ENCODE measurements at regions not wholly inside any gene's neighbourhood (a gene's known extent, or its start where the extent isn't known, plus 50 kb on each side); places are given as distances from the start of the nearest gene placed in this dataset.

GRCh38 chr22:25388866-25389540, 169.6 kb downstream of the CRYBB2 start:
- H3K4me1 ChIP-seq, result no peaks in the 10 kb centered on the region
- no peaks in the 10 kb centered on the region for H3K9me3 ChIP-seq
- no peak overlapping the region for H3K4me3 ChIP-seq
- H3K27me3 ChIP-seq, result no peaks in the 10 kb centered on the region
- H3K27ac ChIP-seq, result no peak overlapping the region
- no peak for DNase-seq
- intact Hi-C loops (cut with DNase I; ENCODE audit: low total_unique reads), result no loop called here
- TF ChIP-seq CTCF (IDR thresholded peaks at IDR 0.05), result no peak
- no peak for TF ChIP-seq POLR2A (IDR thresholded peaks at IDR 0.05)
- H3K36me3 ChIP-seq, result no peaks in the 10 kb centered on the region

- no peaks in the 10 kb centered on the region for H3K36me3 ChIP-seq
- no peaks in the 10 kb centered on the region for H3K9me3 ChIP-seq
- no peaks in the 10 kb centered on the region for H3K4me1 ChIP-seq
- no peak overlapping the region for H3K4me3 ChIP-seq
- intact Hi-C loops (cut with DNase I; ENCODE audit: low total_unique reads), result no loop called here
- DNase-seq, result no peak
- no peak overlapping the region for H3K27ac ChIP-seq
- no peaks in the 10 kb centered on the region for H3K27me3 ChIP-seq
- no peak for TF ChIP-seq CTCF (IDR thresholded peaks at IDR 0.05)
- TF ChIP-seq POLR2A (IDR thresholded peaks at IDR 0.05), result no peak
These were observed 170.1 kb downstream of the CRYBB2 start for GRCh38 chr22:25389541-25389919.

GRCh38 chr22:25390297-25391240, 171.1 kb downstream of the CRYBB2 start:
- H3K4me1 ChIP-seq, result no peaks in the 10 kb centered on the region

GRCh38 chr22:25392584-25392983, 171.9 kb upstream of the GRK3 start:
- intact Hi-C loops (cut with DNase I; ENCODE audit: low total_unique reads), result no loop called here
- Histone ChIP-seq H3K9me3 (no peaks in the 10 kb centered on the region), H3K4me1 (no peaks in the 10 kb centered on the region), H3K4me3 (no peak overlapping the region), H3K36me3 (no peaks in the 10 kb centered on the region), H3K27me3 (no peaks in the 10 kb centered on the region), H3K27ac (no peak overlapping the region)
- TF ChIP-seq POLR2A (IDR thresholded peaks at IDR 0.05) (no peak), CTCF (IDR thresholded peaks at IDR 0.05) (no peak)
- no peak for DNase-seq

More at GRCh38 chr22:25390297-25391240, 171.1 kb downstream of the CRYBB2 start:
- Histone ChIP-seq H3K27ac (no peak overlapping the region), H3K36me3 (no peaks in the 10 kb centered on the region), H3K27me3 (no peaks in the 10 kb centered on the region), H3K4me3 (no peak overlapping the region), H3K9me3 (no peaks in the 10 kb centered on the region)
- DNase-seq, result no peak
- intact Hi-C loops (cut with DNase I; ENCODE audit: low total_unique reads), result no loop called here
- TF ChIP-seq CTCF (IDR thresholded peaks at IDR 0.05), result no peak
- no peak for TF ChIP-seq POLR2A (IDR thresholded peaks at IDR 0.05)
